Activated naive CD8-positive, alpha-beta T cell treated with anti-CD3 and anti-CD28 coated beads, Interleukin-2, amount 50 U/mL, for 24 hours (primary cell): ENCODE measurements at regions not wholly inside any gene's neighbourhood (a gene's known extent, or its start where the extent isn't known, plus 50 kb on each side); places are given as distances from the start of the nearest gene placed in this dataset.

Experiments
- ATAC-seq: fragments of 150-1000 bp; cut with Tn5 transposase; one replicate; pipeline ENCODE4 v1.10.0; 2021
- DNase-seq: peaks from one replicate; pipeline ENCODE4 v3.0.0; 2021
- H3K27ac Mint-ChIP-seq: one replicate; pipeline ENCODE4 v1.8.0; 2021; ENCODE audit warnings: mild to moderate bottlenecking, mixed read lengths
- H3K27me3 Mint-ChIP-seq: one replicate; pipeline ENCODE4 v1.8.0; 2021; ENCODE audit warnings: mixed read lengths
- H3K36me3 Mint-ChIP-seq: one replicate; pipeline ENCODE4 v1.8.0; 2021; ENCODE audit warnings: low read depth, mixed read lengths
- H3K4me1 Mint-ChIP-seq: one replicate; pipeline ENCODE4 v1.8.0; 2021; ENCODE audit warnings: mixed read lengths
- H3K4me3 Mint-ChIP-seq: one replicate; pipeline ENCODE4 v1.8.0; 2021; ENCODE audit warnings: mild to moderate bottlenecking, moderate library complexity, mixed read lengths
- H3K9me3 Mint-ChIP-seq: one replicate; pipeline ENCODE4 v1.8.0; 2021; ENCODE audit warnings: mixed read lengths

GRCh38 chr14:81653626-81654025, 120.0 kb upstream of the SEL1L start:
- H3K27ac Mint-ChIP-seq: no peak overlapping the region
- no peaks in the 10 kb centered on the region for H3K36me3 Mint-ChIP-seq
- no peaks in the 10 kb centered on the region for H3K27me3 Mint-ChIP-seq
- DNase-seq: no peak
- ATAC-seq: no peak
- H3K4me3 Mint-ChIP-seq: no peak overlapping the region
- H3K9me3 Mint-ChIP-seq: peaks cover 8% of the 10 kb centered on the region
- H3K4me1 Mint-ChIP-seq: no peaks in the 10 kb centered on the region

- Mint-ChIP-seq H3K36me3 (no peaks in the 10 kb centered on the region), H3K27ac (no peak overlapping the region), H3K27me3 (peaks cover 2% of the 10 kb centered on the region), H3K9me3 (peaks cover 4% of the 10 kb centered on the region), H3K4me3 (no peak overlapping the region), H3K4me1 (no peaks in the 10 kb centered on the region)
- DNase-seq (no peak), ATAC-seq (no peak)
These were observed 122.0 kb upstream of the SEL1L start for GRCh38 chr14:81655423-81656314.

DNA sequence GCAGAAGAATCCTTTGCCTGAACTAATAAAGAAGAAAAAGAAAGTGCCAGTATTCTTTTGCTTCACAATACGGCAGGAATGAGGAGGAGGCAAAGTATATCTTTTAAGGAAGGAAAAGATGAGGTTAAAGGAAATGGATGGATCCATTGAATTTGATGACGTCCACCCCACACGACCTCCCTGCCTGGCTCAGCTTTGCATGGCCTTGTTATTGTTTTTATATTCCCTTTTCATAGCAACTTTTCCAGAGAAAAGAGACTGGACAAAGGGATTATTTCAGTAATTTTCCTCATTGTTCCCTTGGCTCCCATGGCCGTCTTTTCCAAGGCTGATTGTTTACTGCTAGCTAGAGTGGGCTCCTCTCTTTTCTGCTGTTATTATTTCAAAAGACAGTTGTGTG, 123.2 kb upstream of the SEL1L start:
- H3K27me3 Mint-ChIP-seq: peaks cover 2% of the 10 kb centered on the region
- H3K4me1 Mint-ChIP-seq: no peaks in the 10 kb centered on the region
- no peak overlapping the region for H3K4me3 Mint-ChIP-seq
- DNase-seq (no peak), ATAC-seq (no peak)
- no peaks in the 10 kb centered on the region for H3K36me3 Mint-ChIP-seq
- no peak overlapping the region for H3K27ac Mint-ChIP-seq
- peaks cover 4% of the 10 kb centered on the region for H3K9me3 Mint-ChIP-seq

- Mint-ChIP-seq H3K27ac (no peak overlapping the region), H3K9me3 (no peaks in the 10 kb centered on the region), H3K27me3 (peaks cover 2% of the 10 kb centered on the region), H3K4me1 (no peaks in the 10 kb centered on the region), H3K36me3 (no peaks in the 10 kb centered on the region), H3K4me3 (no peak overlapping the region)
- ATAC-seq (no peak), DNase-seq (no peak)
These were observed 128.4 kb upstream of the SEL1L start for GRCh38 chr14:81662066-81662465.

DNA sequence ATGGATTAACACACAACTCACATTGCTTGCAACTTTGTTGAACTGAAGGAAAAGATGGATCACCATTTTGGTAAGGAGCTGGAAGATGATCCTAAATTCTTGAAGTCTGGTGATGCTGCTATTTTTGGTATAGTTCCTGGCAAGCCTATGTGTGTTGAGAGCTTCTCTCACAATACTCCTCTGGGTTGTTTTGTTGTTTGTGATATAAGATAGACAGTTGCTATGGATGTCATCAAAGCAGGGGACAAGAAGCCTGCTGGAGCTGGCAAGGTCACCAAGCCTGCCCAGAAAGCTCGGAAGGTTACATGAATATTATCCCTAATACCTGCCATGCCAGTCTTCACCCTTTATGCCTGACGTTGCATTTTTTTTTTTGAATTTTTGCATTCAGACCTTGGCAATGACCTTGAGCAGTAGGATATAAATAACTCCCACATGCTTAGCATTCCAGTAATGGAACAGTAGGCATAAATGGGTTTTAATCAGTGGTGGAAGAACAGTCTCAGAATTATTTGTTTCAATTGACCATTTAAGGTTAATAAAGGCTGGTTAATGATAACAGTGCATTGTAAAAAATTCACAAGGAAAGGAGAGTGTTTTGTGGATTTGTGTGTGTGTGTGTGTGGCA, 129.0 kb upstream of the SEL1L start:
- DNase-seq: no peak

DNA sequence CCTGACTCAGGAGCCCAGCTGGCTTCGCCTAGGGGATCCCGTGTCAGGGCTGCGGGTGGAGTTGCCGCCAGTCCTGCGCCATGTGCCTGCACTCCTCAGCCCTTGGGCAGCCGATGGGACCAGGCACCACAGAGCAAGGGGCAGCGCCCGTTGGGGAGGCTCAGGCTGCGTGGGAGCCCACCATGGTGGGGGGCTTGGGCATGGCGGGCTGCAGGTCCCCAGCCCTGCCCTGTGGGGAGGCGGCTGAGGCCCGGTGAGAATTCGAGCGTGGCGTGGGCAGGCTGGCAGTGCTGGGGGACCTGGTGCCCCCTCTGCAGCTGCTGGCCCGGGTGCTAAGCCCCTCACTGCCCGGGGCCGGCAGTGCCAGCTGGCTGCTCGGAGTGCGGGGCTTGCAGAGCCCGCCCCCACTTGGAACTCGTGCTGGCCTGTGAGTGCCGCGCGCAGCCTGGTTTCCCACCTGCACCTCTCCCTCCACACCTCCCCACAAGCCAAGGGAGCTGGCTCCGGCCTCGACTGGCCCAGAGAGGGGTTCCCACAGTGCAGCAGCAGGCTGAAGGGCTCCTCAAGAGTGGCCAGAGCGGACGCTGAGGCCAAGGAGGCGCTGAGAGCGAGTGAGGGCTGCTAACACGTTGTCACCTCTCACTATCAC, 135.1 kb upstream of the SEL1L start:
- no peaks in the 10 kb centered on the region for H3K27me3 Mint-ChIP-seq
- no peak overlapping the region for H3K4me3 Mint-ChIP-seq
- H3K27ac Mint-ChIP-seq: no peak overlapping the region
- ATAC-seq: no peak
- H3K9me3 Mint-ChIP-seq: no peaks in the 10 kb centered on the region
- H3K4me1 Mint-ChIP-seq: no peaks in the 10 kb centered on the region
- no peak for DNase-seq
- H3K36me3 Mint-ChIP-seq: no peaks in the 10 kb centered on the region

More for the DNA sequence above, 129.0 kb upstream of the SEL1L start:
- no peaks in the 10 kb centered on the region for H3K9me3 Mint-ChIP-seq
- no peaks in the 10 kb centered on the region for H3K36me3 Mint-ChIP-seq
- no peak overlapping the region for H3K27ac Mint-ChIP-seq
- ATAC-seq: no peak
- H3K27me3 Mint-ChIP-seq: peaks cover 2% of the 10 kb centered on the region
- H3K4me1 Mint-ChIP-seq: no peaks in the 10 kb centered on the region
- no peak overlapping the region for H3K4me3 Mint-ChIP-seq

DNA sequence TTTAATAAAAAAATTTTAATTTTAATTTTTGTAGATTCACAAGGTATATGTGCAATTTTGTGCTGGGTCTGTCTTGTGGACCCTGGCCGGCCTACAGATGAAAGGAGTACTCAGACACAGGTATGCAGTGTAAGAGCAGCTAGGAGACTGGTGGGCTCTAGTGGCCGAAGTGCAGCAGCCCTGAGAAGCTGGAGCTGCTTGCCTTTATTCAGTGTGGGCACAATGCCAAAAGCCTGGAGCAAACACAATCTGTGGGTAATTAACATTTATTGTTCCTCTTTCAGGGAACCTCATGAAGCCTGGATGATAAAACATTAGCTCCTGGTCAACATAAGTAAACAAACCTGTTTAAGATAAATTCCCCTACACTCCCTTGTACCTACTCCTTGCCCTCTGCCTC, 135.7 kb upstream of the SEL1L start:
- no peak for ATAC-seq
- H3K4me3 Mint-ChIP-seq: no peak overlapping the region

DNA sequence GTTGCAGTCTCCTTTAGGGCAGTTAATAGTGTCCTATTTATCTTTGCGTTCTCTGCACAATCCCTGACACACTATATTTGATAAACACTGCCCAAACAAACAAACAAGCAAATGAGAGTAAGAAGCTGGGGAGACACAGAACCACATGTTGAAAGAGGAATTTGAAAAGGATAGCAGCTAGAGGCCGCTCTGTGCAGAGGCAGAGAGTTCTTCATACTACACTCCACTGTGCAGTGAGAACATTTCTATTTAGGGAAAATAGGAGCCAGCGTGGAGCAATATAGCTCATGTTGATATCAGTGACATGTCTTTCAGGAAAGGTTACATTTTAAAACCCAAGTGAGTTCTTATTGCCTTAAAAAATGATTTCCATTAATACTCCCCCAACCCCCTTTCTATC, 140.3 kb upstream of the SEL1L start:
- no peak overlapping the region for H3K4me3 Mint-ChIP-seq
- peaks cover 1% of the 10 kb centered on the region for H3K27me3 Mint-ChIP-seq
- no peaks in the 10 kb centered on the region for H3K9me3 Mint-ChIP-seq

More for the DNA sequence above, 135.7 kb upstream of the SEL1L start:
- H3K27ac Mint-ChIP-seq: no peak overlapping the region
- no peaks in the 10 kb centered on the region for H3K4me1 Mint-ChIP-seq
- H3K9me3 Mint-ChIP-seq: no peaks in the 10 kb centered on the region
- no peak for DNase-seq
- no peaks in the 10 kb centered on the region for H3K36me3 Mint-ChIP-seq
- H3K27me3 Mint-ChIP-seq: no peaks in the 10 kb centered on the region

GRCh38 chr14:81676395-81676794, 142.7 kb upstream of the SEL1L start:
- no peaks in the 10 kb centered on the region for H3K9me3 Mint-ChIP-seq
- no peak overlapping the region for H3K4me3 Mint-ChIP-seq
- peaks cover 6% of the 10 kb centered on the region for H3K27me3 Mint-ChIP-seq
- H3K27ac Mint-ChIP-seq: no peak overlapping the region
- no peaks in the 10 kb centered on the region for H3K4me1 Mint-ChIP-seq
- no peaks in the 10 kb centered on the region for H3K36me3 Mint-ChIP-seq
- no peak for DNase-seq
- no peak for ATAC-seq

More for the DNA sequence above, 140.3 kb upstream of the SEL1L start:
- ATAC-seq (no peak), DNase-seq (no peak)
- no peaks in the 10 kb centered on the region for H3K36me3 Mint-ChIP-seq
- H3K27ac Mint-ChIP-seq: no peak overlapping the region
- no peaks in the 10 kb centered on the region for H3K4me1 Mint-ChIP-seq

- Mint-ChIP-seq H3K9me3 (no peaks in the 10 kb centered on the region), H3K27me3 (peaks cover 6% of the 10 kb centered on the region), H3K4me3 (no peak overlapping the region), H3K4me1 (no peaks in the 10 kb centered on the region), H3K27ac (no peak overlapping the region), H3K36me3 (no peaks in the 10 kb centered on the region)
- ATAC-seq: no peak
- DNase-seq: no peak
These were observed 143.2 kb upstream of the SEL1L start for GRCh38 chr14:81676879-81677278.

DNA sequence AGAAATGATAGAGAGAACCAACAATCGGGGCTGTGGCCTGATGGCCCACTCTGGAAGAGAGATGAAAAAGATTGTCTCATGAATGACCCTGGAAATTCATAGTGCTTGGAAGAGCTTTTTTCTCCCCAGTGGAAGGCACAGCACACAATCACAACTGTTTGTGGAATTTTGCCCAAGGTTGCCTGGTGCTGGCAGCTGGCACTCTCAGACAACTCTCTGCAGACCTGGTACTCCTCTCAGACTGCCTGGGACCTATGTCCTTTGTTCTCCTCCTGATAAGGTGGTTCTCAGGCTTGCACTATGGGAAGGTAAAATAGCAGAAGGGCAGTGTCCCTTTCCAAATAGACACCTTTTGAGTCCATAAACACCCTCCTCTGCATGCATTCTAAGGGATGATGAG, 144.1 kb upstream of the SEL1L start:
- Mint-ChIP-seq H3K4me3 (no peak overlapping the region), H3K4me1 (no peaks in the 10 kb centered on the region), H3K9me3 (no peaks in the 10 kb centered on the region), H3K27ac (no peak overlapping the region), H3K27me3 (peaks cover 6% of the 10 kb centered on the region), H3K36me3 (no peaks in the 10 kb centered on the region)
- DNase-seq: no peak
- no peak for ATAC-seq

- H3K27me3 Mint-ChIP-seq: peaks cover 6% of the 10 kb centered on the region
- no peaks in the 10 kb centered on the region for H3K4me1 Mint-ChIP-seq
- H3K27ac Mint-ChIP-seq: no peak overlapping the region
- no peaks in the 10 kb centered on the region for H3K9me3 Mint-ChIP-seq
- DNase-seq (no peak), ATAC-seq (no peak)
- no peak overlapping the region for H3K4me3 Mint-ChIP-seq
- H3K36me3 Mint-ChIP-seq: no peaks in the 10 kb centered on the region
These were observed 145.6 kb upstream of the SEL1L start for GRCh38 chr14:81679226-81679625.

GRCh38 chr14:81681541-81681940, 147.9 kb upstream of the SEL1L start:
- Mint-ChIP-seq H3K9me3 (no peaks in the 10 kb centered on the region), H3K36me3 (no peaks in the 10 kb centered on the region), H3K27ac (no peak overlapping the region), H3K4me1 (no peaks in the 10 kb centered on the region), H3K27me3 (peaks cover 4% of the 10 kb centered on the region), H3K4me3 (no peak overlapping the region)
- no peak for DNase-seq
- ATAC-seq: no peak

GRCh38 chr14:81682134-81682533, 148.5 kb upstream of the SEL1L start:
- H3K9me3 Mint-ChIP-seq: no peaks in the 10 kb centered on the region
- no peak for ATAC-seq
- no peaks in the 10 kb centered on the region for H3K4me1 Mint-ChIP-seq

DNA sequence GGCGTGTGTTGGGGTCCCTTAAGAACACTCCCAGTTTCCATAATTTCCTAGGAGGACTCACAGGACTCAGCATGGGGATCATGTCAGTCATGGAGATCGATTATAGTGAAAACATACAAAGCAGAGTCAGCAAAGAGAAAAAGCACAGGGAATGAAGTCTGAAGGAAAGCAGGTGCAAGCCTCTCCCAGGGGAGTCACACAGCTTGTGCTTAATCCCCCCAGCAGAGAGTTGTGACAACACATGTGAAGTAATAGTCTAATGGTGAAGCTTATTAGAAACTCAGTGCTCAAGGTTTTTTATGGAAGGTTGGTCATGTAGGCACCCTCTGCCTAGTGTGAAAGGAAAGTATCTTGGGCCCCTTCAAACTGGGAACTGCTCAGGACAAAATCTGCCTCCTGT, 149.0 kb upstream of the SEL1L start:
- Mint-ChIP-seq H3K36me3 (no peaks in the 10 kb centered on the region), H3K4me1 (no peaks in the 10 kb centered on the region), H3K27ac (no peak overlapping the region), H3K27me3 (peaks cover 4% of the 10 kb centered on the region), H3K4me3 (no peak overlapping the region), H3K9me3 (no peaks in the 10 kb centered on the region)
- ATAC-seq (no peak), DNase-seq (no peak)

More at GRCh38 chr14:81682134-81682533, 148.5 kb upstream of the SEL1L start:
- DNase-seq: no peak
- H3K4me3 Mint-ChIP-seq: no peak overlapping the region
- no peaks in the 10 kb centered on the region for H3K36me3 Mint-ChIP-seq
- peaks cover 4% of the 10 kb centered on the region for H3K27me3 Mint-ChIP-seq
- H3K27ac Mint-ChIP-seq: no peak overlapping the region
